ENCODE measurements at regions not wholly inside any gene's neighbourhood (a gene's known extent, or its start where the extent isn't known, plus 50 kb on each side); places are given as distances from the start of the nearest gene placed in this dataset.

DNA sequence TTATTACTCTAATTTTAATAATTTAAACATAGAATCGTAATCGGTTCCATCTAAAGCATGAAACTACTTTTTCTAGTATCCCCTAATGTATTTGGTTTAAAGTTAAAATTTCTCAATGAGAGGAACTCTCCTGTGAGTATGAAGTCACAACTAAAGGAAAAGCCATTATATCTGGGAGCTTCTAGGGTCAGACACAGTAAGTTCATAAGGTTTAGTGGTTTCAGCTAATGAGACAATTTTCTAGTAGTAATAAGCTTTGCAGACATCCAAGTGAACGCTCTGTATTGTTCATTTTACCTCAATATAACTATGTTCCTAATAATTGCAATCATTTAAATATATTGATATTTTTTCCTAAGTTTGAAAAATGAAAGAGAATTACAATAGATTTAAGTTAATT, 364.4 kb upstream of the CDH9 start:
- TF ChIP-seq, protein P1, sequence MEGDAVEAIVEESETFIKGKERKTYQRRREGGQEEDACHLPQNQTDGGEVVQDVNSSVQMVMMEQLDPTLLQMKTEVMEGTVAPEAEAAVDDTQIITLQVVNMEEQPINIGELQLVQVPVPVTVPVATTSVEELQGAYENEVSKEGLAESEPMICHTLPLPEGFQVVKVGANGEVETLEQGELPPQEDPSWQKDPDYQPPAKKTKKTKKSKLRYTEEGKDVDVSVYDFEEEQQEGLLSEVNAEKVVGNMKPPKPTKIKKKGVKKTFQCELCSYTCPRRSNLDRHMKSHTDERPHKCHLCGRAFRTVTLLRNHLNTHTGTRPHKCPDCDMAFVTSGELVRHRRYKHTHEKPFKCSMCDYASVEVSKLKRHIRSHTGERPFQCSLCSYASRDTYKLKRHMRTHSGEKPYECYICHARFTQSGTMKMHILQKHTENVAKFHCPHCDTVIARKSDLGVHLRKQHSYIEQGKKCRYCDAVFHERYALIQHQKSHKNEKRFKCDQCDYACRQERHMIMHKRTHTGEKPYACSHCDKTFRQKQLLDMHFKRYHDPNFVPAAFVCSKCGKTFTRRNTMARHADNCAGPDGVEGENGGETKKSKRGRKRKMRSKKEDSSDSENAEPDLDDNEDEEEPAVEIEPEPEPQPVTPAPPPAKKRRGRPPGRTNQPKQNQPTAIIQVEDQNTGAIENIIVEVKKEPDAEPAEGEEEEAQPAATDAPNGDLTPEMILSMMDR (IDR thresholded peaks at IDR 0.05; ENCODE audit: control insufficient read depth, insufficient read depth, low read depth, low read length, missing control alignments), result no peak
- H3K4me3 ChIP-seq (ENCODE audit: control insufficient read depth, low read depth, low read length), result no peak overlapping the region
- no peak for DNase-seq (ENCODE audit: low read depth)

DNA sequence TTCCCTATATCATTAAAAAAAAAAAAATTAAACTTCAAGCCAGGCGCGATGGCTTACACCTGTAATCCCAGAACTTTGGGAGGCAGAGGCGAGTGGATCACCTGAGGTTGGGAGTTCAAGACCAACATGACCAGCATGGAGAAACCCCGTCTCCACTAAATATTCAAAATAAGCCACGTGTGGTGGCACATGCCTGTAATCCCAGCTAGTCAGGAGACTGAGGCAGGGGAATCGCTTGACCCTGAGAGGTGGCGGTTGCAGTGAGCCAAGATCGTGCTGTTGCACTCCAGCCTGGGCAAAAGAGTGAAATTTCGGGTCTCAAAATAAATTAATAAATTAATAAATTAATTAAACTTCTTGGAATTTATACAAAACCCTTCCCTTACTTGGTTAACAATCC, 358.6 kb upstream of the CDH9 start:
- DNase-seq (ENCODE audit: low read depth), result no peak
- no peak overlapping the region for H3K4me3 ChIP-seq (ENCODE audit: control insufficient read depth, low read depth, low read length)
- TF ChIP-seq, protein P1 (IDR thresholded peaks at IDR 0.05; ENCODE audit: control insufficient read depth, insufficient read depth, low read depth, low read length, missing control alignments), result no peak

DNA sequence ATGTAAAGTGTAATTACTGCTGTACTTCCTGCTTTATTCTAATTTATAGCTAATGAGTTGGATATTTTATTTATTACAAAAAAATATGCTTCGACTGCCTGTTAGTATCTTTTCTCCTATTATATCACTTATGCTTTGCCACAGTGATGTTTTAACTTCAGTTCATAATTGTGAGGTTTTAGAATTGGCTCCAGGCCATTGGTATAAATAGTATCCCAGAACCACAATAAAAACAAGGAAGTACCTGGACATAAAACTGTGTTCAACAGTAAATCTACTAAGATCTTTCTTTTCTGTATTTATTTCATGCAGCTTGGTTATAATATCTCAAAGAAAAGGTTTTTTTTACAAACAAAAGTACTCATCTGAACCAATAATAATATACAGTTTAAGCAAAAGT, 354.3 kb upstream of the CDH9 start:
- no peak for DNase-seq (ENCODE audit: low read depth)
- H3K4me3 ChIP-seq (ENCODE audit: control insufficient read depth, low read depth, low read length), result no peak overlapping the region
- TF ChIP-seq, protein P1 (IDR thresholded peaks at IDR 0.05; ENCODE audit: control insufficient read depth, insufficient read depth, low read depth, low read length, missing control alignments), result no peak

DNA sequence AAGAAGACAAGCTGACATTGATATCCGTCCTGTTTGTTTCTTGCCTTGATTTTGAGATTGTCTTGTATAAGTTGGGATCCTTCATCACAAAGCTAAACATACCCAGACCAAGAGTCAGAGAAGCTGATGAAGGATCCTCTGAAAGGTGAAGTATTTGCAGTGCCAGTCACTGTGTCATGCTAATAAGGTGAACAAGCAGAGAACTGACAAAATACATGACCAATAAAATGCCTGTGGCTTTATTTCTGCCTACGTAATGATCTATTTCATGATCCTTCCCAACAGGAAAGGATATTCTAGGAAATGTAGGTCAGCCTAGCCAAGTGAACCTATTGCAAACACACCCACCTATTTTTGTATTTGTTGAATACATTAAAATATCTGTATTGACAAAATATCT, 351.3 kb upstream of the CDH9 start:
- no peak for DNase-seq (ENCODE audit: low read depth)
- H3K4me3 ChIP-seq (ENCODE audit: control insufficient read depth, low read depth, low read length), result no peak overlapping the region
- TF ChIP-seq, protein P1 (IDR thresholded peaks at IDR 0.05; ENCODE audit: control insufficient read depth, insufficient read depth, low read depth, low read length, missing control alignments), result no peak

DNA sequence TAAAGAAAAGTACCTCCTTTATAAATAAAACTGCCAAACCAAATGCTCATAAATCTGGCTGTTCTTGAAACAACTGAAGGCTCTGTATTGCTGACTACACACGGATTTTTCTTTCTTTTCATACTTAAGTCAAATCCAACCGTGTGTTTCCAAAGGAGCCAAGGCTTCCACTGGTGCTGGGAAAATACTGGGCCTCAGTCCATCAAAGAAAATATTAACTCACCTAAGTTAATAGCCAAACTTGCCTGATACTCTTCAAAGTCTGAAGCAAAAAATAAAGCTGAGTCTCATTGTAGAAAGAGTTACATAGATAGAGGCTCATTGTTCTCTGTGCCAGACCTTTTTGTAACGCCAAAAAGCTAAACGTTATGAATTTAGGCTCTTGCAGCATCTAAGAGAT, 350.4 kb upstream of the CDH9 start:
- DNase-seq (ENCODE audit: low read depth), result no peak
- TF ChIP-seq, protein P1 (IDR thresholded peaks at IDR 0.05; ENCODE audit: control insufficient read depth, insufficient read depth, low read depth, low read length, missing control alignments), result no peak
- H3K4me3 ChIP-seq (ENCODE audit: control insufficient read depth, low read depth, low read length), result no peak overlapping the region

DNA sequence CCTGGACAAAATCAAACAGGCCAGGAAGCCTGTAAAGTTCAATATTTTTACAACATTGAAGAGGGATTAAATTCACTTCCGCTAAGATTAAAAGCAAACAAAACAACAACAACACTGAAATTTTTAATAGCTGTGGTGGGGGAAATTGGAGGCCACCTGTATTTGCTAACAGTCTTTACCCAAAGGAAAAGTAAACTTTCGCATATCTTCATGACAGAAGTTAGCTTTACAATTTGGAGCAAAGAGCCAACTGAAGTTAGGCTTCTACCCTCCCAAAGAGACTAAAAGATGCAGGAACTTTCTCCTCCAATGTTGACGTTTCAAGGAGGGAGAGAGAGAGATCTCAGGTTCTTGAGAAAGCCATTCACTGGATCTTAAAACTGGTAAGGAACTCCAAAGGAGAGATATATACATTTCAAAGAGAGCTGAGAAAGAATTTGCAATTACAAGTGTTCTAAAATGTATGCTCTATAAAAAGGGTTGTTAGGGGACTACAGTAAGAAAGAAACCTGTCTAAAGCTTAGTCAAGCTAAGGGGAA, 349.2 kb upstream of the CDH9 start:
- TF ChIP-seq, protein P1 (IDR thresholded peaks at IDR 0.05; ENCODE audit: control insufficient read depth, insufficient read depth, low read depth, low read length, missing control alignments), result no peak
- no peak for DNase-seq (ENCODE audit: low read depth)
- no peak overlapping the region for H3K4me3 ChIP-seq (ENCODE audit: control insufficient read depth, low read depth, low read length)

DNA sequence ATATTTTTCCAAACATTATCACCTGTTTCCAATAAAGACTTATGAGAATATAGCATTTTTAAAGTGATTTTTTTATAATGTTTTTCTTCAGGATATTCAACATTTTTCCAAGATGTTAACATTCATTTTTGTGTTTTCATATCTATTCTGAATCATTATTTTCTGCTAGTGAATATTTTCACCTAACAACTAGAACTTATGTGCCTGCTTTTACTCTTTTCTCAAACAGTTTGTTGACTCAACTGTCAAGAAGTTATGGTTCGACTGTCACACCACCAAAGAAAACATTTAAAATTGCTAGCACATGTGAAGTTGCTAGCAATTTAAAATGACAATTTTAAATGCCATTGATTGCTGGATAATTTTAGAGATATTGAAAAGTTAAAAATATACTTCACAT, 343.3 kb upstream of the CDH9 start:
- no peak for DNase-seq (ENCODE audit: low read depth)
- TF ChIP-seq, protein P1 (IDR thresholded peaks at IDR 0.05; ENCODE audit: control insufficient read depth, insufficient read depth, low read depth, low read length, missing control alignments), result no peak
- H3K4me3 ChIP-seq (ENCODE audit: control insufficient read depth, low read depth, low read length), result no peak overlapping the region

Measured in AG09309 (cell line).